HepG2 (cell line): ENCODE measurements at regions not wholly inside any gene's neighbourhood (a gene's known extent, or its start where the extent isn't known, plus 50 kb on each side); places are given as distances from the start of the nearest gene placed in this dataset.

ENCODE experiments used
- ATAC-seq: fragments of 200-7000 bp; cut with Tn5 transposase; 3 replicates; pipeline ENCODE4 v1.9.1; 2020; ENCODE audit warnings: mild to moderate bottlenecking, moderate library complexity
- BruUV-seq: library from RNA; stranded (reverse); fragments of 400-500 nt; replicated peaks from 2 replicates; lab custom pipeline; 2021; lab: Mats Ljungman, UMichigan
- CTCF ChIA-PET: fragments of 300-600 bp; formaldehyde crosslinking; extraction: SDS; loops from one replicate; lab custom pipeline; 2021; ENCODE audit warnings: low total read pairs, inconsistent platforms, low intra/inter-chr PET ratio; lab: Yijun Ruan, JAX
- POLR2A ChIA-PET: fragments of 350-600 bp; sonication (Branson Sonifier 250); formaldehyde crosslinking; loops from one replicate; lab custom pipeline; 2020; ENCODE audit warnings: antibody characterized with exemption, inconsistent platforms; lab: Yijun Ruan, JAX
- DNase-seq: peaks from one replicate; pipeline ENCODE4 v3.0.0-alpha.2; 2015; ENCODE audit warnings: low spot score
- FAIRE-seq: peaks from 3 replicates; lab custom pipeline; 2011; peaks lifted over from hg19 to GRCh38; lab: Jason Lieb, UNC
- H2AFZ ChIP-seq: one replicate; pipeline ENCODE4 v1.6.1; 2011; ENCODE audit warnings: low read length, inconsistent platforms
- H3K27ac ChIP-seq: fragments of 300-600 bp; 3 replicates; pipeline ENCODE4 v1.8.0; 2011; ENCODE audit warnings: mixed run types, mild to moderate bottlenecking, mixed read lengths, low read length, inconsistent platforms; ENCODE audit not compliant: insufficient read depth; ENCODE audit errors: extremely low read length
- H3K27me3 ChIP-seq, 2 experiments: fragments of 200-600 bp in 1 of 2; 2 replicates in 1 of 2; 3 replicates in 1 of 2; pipeline versions ENCODE4 v1.6.0 to v1.8.0; 2011; ENCODE audit warnings: low read length in 2 of 2, mild to moderate bottlenecking in 2 of 2, moderate library complexity in 2 of 2, inconsistent platforms in 1 of 2; ENCODE audit not compliant: insufficient read depth in 2 of 2, control insufficient read depth in 1 of 2
- H3K36me3 ChIP-seq, 2 experiments: fragments of 200-600 bp in 1 of 2; replicated peaks in 1 of 2; 2 replicates in 1 of 2; 3 replicates in 1 of 2; pipeline versions ENCODE4 v1.5.1 to v1.8.0; 2011; ENCODE audit warnings: low read length in 2 of 2, inconsistent platforms in 1 of 2; ENCODE audit not compliant: insufficient read depth in 2 of 2, control insufficient read depth in 1 of 2
- H3K4me1 ChIP-seq: 2 replicates; pipeline ENCODE4 v1.5.1; 2012; ENCODE audit warnings: low read length, inconsistent platforms; ENCODE audit not compliant: insufficient read depth
- H3K4me2 ChIP-seq: 2 replicates; pipeline ENCODE4 v1.6.0; 2011; ENCODE audit warnings: low read depth, low read length, inconsistent platforms
- H3K4me3 ChIP-seq, 3 experiments: fragments of 200-600 bp in 1 of 3; sonication (generic), shearing (Covaris generic) in 1 of 3; replicated peaks in 1 of 3; 2 replicates each; pipeline ENCODE4 v1.5.1; 2011 to 2016; ENCODE audit warnings: low read length in 3 of 3, inconsistent platforms in 2 of 3, low read depth in 2 of 3, mild to moderate bottlenecking in 2 of 3, control low read depth in 1 of 3, mixed read lengths in 1 of 3; ENCODE audit not compliant: insufficient read depth in 1 of 3
- H3K79me2 ChIP-seq: one replicate; pipeline ENCODE4 v1.6.1; 2011; ENCODE audit warnings: low read length, inconsistent platforms; ENCODE audit not compliant: insufficient read depth
- H3K9ac ChIP-seq: 2 replicates; pipeline ENCODE4 v1.6.0; 2011; ENCODE audit warnings: mild to moderate bottlenecking, low read depth, low read length, inconsistent platforms; ENCODE audit not compliant: insufficient read depth
- H3K9me3 ChIP-seq: 2 replicates; pipeline ENCODE4 v1.5.1; 2012; ENCODE audit warnings: mild to moderate bottlenecking, low read length
- H4K20me1 ChIP-seq: 2 replicates; pipeline ENCODE4 v1.6.0; 2011; ENCODE audit warnings: inconsistent platforms, mild to moderate bottlenecking, low read length, moderate library complexity; ENCODE audit not compliant: insufficient read depth
- CEBPG ChIP-seq: IDR thresholded peaks from 2 replicates; pipeline ENCODE4 v1.6.1; 2016
- KDM5A ChIP-seq: fragments of 200-600 bp; sonication (generic); IDR thresholded peaks from 2 replicates; pipeline ENCODE4 v1.7.0; 2018; ENCODE audit warnings: antibody characterized with exemption, mild to moderate bottlenecking, low read length, borderline replicate concordance
- KLF12 ChIP-seq: sonication (generic); formaldehyde crosslinking; IDR thresholded peaks from 2 replicates; pipeline ENCODE4 v1.4.0; 2020; ENCODE audit warnings: missing genetic modification reagents, borderline replicate concordance
- KLF15 ChIP-seq: sonication (generic); formaldehyde crosslinking; IDR thresholded peaks from 2 replicates; pipeline ENCODE4 v1.8.1; 2023; ENCODE audit warnings: borderline replicate concordance, mild to moderate bottlenecking, inconsistent platforms, missing genetic modification reagents, mixed read lengths
- POLR2AphosphoS5 ChIP-seq: IDR thresholded peaks from 2 replicates; pipeline ENCODE4 v1.6.1; 2012; ENCODE audit warnings: low read depth, low read length
- RXRB ChIP-seq: IDR thresholded peaks from 2 replicates; pipeline ENCODE4 v1.6.1; 2016; ENCODE audit warnings: borderline replicate concordance, missing genetic modification reagents, missing compliant biosample characterization
- SIX4 ChIP-seq: sonication (generic); formaldehyde crosslinking; IDR thresholded peaks from 2 replicates; pipeline ENCODE4 v1.4.0; 2020; ENCODE audit warnings: missing genetic modification reagents
- TCF7 ChIP-seq: sonication (generic); IDR thresholded peaks from 2 replicates; pipeline ENCODE4 v1.6.1; 2016; ENCODE audit warnings: antibody characterized with exemption, low read depth
- TEAD3 ChIP-seq: optimal IDR thresholded peaks from 2 replicates; pipeline ENCODE3; 2016; ENCODE audit warnings: borderline replicate concordance
- TP53 ChIP-seq: sonication (generic); formaldehyde crosslinking; conservative IDR thresholded peaks from 2 replicates; pipeline ENCODE4 v1.4.0; 2020; ENCODE audit warnings: missing genetic modification reagents
- ZNF343 ChIP-seq: sonication (generic); formaldehyde crosslinking; IDR thresholded peaks from 2 replicates; pipeline ENCODE4 v1.4.0; 2020; ENCODE audit warnings: mild to moderate bottlenecking, missing genetic modification reagents
- ZNF567 ChIP-seq: sonication (generic); formaldehyde crosslinking; IDR thresholded peaks from 2 replicates; pipeline ENCODE4 v1.8.1; 2023; ENCODE audit warnings: mild to moderate bottlenecking, missing genetic modification reagents, borderline replicate concordance
- ZSCAN30 ChIP-seq: sonication (generic); formaldehyde crosslinking; IDR thresholded peaks from 2 replicates; pipeline ENCODE4 v1.5.0; 2020; ENCODE audit warnings: mild to moderate bottlenecking, missing genetic modification reagents
- WGBS: methylation state at CpG from one replicate; pipeline ENCODE4 v1.1.6; 2017; ENCODE audit warnings: low lambda C conversion rate; 5-methylcytosine and 5-hydroxymethylcytosine counted together
- in situ Hi-C: cut with HindIII; loops from 2 replicates; pipeline ENCODE4 v1.10.0; 2017; ENCODE audit warnings: low pct_unique_long_range_greater_than_20kb; ENCODE audit not compliant: extremely low pct_ligation_motif_present
- intact Hi-C: fragments of 100-400 bp; cut with micrococcal nuclease; formaldehyde crosslinking; loops from one replicate; pipeline ENCODE4 v1.10.0; 2022; ENCODE audit not compliant: unreplicated experiment
- TF ChIP-seq, protein P1 (sequence below): sonication (generic); formaldehyde crosslinking; IDR thresholded peaks from 2 replicates; pipeline ENCODE4 v1.8.1; 2023; ENCODE audit warnings: mild to moderate bottlenecking, moderate library complexity, missing genetic modification reagents
- TF ChIP-seq, protein P2 (sequence below): sonication (generic); formaldehyde crosslinking; IDR thresholded peaks from 2 replicates; pipeline ENCODE4 v1.5.1; 2020; ENCODE audit warnings: missing genetic modification reagents, mild to moderate bottlenecking, borderline replicate concordance
- TF ChIP-seq, protein P3 (sequence below): sonication (generic); formaldehyde crosslinking; IDR thresholded peaks from 2 replicates; pipeline ENCODE4 v1.5.0; 2020; ENCODE audit warnings: missing genetic modification reagents
- TF ChIP-seq, protein P4 (sequence below): sonication (generic); formaldehyde crosslinking; conservative IDR thresholded peaks from 2 replicates; pipeline ENCODE4 v1.4.0; 2020; ENCODE audit warnings: missing genetic modification reagents
- TF ChIP-seq, protein P5 (sequence below): sonication (generic); formaldehyde crosslinking; IDR thresholded peaks from 2 replicates; pipeline ENCODE4 v1.8.0; 2023; ENCODE audit warnings: mild to moderate bottlenecking, missing genetic modification reagents

DNA sequence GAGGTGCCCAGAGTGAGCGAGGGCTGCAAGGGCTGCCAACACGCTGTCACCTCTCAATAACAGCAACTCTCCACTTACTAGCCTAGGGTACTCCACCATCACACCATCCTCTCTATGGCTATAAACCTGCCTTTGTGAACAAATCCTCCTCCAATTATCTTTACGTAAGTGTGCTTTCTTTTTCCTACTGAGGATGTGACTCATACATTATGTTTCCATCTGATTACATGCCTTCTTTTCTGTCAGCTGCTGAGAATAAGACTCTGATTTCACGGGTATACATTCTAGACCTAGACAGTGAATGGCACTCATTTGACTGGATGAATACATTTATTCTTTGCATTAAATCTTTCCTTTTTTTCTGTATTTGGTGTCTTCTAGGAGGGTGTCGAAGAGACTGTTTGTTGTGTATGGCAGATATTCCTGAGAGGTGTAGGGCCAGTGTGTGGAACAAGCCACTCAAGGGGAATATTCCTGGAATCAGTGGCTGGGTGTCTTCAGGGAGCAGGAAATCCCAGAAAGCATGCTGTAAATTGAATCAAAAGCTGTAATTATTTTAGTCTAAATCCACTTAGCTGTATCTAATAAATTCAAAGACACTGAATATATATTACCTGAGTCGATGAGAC, 327.3 kb upstream of the TMTC1 start (continued):
- TF ChIP-seq, protein P1, sequence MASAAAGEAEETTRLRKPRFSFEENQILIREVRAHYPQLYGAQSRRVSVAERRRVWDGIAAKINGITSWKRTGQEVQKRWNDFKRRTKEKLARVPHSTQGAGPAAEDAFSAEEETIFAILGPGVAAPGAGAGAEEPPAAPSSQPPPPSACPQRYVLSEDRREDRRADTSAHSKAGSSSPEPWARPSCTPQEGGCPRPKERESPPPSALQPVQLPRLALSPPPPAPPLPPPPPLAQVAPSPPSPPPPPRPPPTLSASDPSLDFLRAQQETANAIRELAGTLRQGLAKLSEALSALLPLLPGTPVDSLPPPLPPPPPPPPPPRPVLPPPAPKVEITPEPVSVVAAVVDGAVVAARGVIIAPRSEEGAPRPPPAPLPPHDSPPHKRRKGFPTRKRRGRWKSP (CRISPR knock-in tag): no peak
- TF ChIP-seq SIX4 (CRISPR knock-in tag): no peak
- TF ChIP-seq POLR2AphosphoS5: no peak
- no peak for TF ChIP-seq TP53
- no peak for TF ChIP-seq KDM5A

DNA sequence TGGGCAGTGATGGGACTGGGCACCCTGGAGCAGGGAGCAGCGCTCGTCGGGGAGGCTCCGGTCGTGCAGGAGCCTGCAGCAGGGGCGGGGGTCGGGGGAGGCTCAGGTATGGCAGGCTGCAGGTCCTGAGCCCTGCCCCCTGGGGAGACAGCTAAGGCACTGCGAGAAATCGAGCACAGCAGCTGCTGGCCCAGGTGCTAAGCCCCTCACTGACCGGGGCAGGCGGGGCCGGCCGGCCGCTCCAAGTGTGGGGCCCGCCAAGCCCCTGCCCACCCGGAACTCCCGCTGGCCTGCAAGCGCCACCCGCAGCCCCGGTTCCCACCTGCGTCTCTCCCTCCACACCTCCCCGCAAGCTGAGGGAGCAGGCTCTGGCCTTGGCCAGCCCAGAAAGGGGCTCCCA, 326.8 kb upstream of the TMTC1 start:
- CTCF ChIA-PET: no interaction called here
- Histone ChIP-seq H3K79me2 (no peaks in the 10 kb centered on the region), H3K4me2 (no peak overlapping the region), H2AFZ (no peak overlapping the region), H3K9ac (no peak overlapping the region), H3K9me3 (no peaks in the 10 kb centered on the region), H3K4me3 (no peak overlapping the region), H3K27ac (no peak overlapping the region), H3K27me3 (no peaks in the 10 kb centered on the region; a peak in 1 of 5 replicates), H3K4me1 (no peaks in the 10 kb centered on the region), H4K20me1 (no peaks in the 10 kb centered on the region), H3K36me3 (no peaks in the 10 kb centered on the region)
- no TSS peak for BruUV-seq
- WGBS: no CpG with 5 or more reads among the region's 22 CpGs
- DNase-seq (no peak), ATAC-seq (no peak), FAIRE-seq (no peak)
- intact Hi-C loops (no loop called here), in situ Hi-C loops (no loop called here)
- POLR2A ChIA-PET: no interaction called here
- TF ChIP-seq RXRB (CRISPR knock-in tag) (no peak), KLF12 (CRISPR knock-in tag) (no peak), TEAD3 (CRISPR knock-in tag) (no peak), CEBPG (CRISPR knock-in tag) (no peak), KLF15 (CRISPR knock-in tag) (no peak), ZSCAN30 (CRISPR knock-in tag) (no peak), ZNF567 (CRISPR knock-in tag) (no peak), TCF7 (no peak), ZNF343 (CRISPR knock-in tag) (no peak)
- TF ChIP-seq, protein P2, sequence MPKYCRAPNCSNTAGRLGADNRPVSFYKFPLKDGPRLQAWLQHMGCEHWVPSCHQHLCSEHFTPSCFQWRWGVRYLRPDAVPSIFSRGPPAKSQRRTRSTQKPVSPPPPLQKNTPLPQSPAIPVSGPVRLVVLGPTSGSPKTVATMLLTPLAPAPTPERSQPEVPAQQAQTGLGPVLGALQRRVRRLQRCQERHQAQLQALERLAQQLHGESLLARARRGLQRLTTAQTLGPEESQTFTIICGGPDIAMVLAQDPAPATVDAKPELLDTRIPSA (CRISPR knock-in tag): no peak
- TF ChIP-seq, protein P3, sequence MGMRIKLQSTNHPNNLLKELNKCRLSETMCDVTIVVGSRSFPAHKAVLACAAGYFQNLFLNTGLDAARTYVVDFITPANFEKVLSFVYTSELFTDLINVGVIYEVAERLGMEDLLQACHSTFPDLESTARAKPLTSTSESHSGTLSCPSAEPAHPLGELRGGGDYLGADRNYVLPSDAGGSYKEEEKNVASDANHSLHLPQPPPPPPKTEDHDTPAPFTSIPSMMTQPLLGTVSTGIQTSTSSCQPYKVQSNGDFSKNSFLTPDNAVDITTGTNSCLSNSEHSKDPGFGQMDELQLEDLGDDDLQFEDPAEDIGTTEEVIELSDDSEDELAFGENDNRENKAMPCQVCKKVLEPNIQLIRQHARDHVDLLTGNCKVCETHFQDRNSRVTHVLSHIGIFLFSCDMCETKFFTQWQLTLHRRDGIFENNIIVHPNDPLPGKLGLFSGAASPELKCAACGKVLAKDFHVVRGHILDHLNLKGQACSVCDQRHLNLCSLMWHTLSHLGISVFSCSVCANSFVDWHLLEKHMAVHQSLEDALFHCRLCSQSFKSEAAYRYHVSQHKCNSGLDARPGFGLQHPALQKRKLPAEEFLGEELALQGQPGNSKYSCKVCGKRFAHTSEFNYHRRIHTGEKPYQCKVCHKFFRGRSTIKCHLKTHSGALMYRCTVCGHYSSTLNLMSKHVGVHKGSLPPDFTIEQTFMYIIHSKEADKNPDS (CRISPR knock-in tag): no peak
- TF ChIP-seq, protein P4, sequence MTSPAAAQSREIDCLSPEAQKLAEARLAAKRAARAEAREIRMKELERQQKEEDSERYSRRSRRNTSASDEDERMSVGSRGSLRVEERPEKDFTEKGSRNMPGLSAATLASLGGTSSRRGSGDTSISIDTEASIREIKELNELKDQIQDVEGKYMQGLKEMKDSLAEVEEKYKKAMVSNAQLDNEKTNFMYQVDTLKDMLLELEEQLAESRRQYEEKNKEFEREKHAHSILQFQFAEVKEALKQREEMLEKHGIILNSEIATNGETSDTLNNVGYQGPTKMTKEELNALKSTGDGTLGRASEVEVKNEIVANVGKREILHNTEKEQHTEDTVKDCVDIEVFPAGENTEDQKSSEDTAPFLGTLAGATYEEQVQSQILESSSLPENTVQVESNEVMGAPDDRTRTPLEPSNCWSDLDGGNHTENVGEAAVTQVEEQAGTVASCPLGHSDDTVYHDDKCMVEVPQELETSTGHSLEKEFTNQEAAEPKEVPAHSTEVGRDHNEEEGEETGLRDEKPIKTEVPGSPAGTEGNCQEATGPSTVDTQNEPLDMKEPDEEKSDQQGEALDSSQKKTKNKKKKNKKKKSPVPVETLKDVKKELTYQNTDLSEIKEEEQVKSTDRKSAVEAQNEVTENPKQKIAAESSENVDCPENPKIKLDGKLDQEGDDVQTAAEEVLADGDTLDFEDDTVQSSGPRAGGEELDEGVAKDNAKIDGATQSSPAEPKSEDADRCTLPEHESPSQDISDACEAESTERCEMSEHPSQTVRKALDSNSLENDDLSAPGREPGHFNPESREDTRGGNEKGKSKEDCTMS: no peak
- TF ChIP-seq, protein P5, sequence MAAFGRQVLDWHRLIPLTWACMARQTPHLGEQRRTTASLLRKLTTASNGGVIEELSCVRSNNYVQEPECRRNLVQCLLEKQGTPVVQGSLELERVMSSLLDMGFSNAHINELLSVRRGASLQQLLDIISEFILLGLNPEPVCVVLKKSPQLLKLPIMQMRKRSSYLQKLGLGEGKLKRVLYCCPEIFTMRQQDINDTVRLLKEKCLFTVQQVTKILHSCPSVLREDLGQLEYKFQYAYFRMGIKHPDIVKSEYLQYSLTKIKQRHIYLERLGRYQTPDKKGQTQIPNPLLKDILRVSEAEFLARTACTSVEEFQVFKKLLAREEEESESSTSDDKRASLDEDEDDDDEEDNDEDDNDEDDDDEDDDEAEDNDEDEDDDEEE (CRISPR knock-in tag): no peak
